ENCODE measurements at regions not wholly inside any gene's neighbourhood (a gene's known extent, or its start where the extent isn't known, plus 50 kb on each side); places are given as distances from the start of the nearest gene placed in this dataset.

DNA sequence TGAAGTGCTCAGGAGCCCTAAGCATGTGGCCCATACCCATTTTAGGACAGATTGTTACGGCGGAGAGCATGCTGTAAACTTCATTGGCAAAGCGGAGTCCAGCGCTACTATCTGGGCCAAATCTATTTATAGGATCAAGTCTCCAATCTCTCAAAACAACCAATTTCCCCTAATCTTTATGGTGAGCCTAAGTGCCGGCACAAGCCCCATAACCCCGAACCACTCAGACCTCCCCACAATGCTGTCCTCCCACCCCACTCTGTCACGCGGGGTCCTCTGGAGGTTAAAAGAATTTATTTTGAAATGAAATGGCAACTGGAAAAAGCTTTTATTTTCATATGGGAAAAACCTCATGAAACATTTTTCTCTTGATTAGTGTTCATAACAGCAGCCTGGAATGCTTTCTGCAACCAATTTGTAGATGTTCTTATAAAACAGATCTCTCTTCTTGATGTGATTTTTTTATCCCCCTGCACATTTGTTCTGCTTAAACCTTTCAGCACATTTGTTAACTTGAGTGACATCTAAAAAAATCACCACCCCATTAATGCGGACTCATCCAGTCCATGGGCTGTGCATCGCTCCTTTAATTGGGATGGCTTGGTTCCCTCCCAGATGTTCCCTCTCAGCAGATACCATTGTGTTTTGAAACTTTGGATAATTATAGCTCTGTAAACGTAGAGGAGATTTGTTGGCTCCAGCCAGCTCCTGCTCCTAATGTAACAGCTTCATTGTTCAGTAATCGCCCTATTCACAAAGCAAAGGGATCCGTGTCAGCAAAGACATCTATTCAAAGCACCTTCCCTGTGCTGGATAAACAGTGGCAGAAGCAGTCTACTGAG lies 323.6 kb downstream of the CD83 start:
- no peak for DNase-seq

DNA sequence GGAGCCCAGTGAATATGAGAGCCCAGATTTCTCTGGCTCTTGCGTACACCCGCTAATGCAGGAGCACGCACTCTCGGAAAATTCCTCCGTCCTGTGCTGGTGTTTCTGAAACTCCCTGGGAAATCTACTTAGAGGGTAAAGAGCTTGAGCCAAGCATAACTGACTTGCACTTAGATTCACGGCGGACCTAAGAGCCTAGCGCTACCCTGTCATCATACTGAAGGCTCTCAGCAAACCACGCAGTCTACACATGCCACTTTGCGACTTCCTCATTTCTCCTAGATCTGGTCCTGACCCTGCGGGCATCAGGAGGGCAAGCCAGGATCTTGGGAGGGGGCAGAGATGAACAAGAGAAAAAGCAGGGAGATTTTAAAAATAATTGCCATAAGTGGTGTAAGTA lies 324.7 kb downstream of the CD83 start:
- no peak for DNase-seq

DNA sequence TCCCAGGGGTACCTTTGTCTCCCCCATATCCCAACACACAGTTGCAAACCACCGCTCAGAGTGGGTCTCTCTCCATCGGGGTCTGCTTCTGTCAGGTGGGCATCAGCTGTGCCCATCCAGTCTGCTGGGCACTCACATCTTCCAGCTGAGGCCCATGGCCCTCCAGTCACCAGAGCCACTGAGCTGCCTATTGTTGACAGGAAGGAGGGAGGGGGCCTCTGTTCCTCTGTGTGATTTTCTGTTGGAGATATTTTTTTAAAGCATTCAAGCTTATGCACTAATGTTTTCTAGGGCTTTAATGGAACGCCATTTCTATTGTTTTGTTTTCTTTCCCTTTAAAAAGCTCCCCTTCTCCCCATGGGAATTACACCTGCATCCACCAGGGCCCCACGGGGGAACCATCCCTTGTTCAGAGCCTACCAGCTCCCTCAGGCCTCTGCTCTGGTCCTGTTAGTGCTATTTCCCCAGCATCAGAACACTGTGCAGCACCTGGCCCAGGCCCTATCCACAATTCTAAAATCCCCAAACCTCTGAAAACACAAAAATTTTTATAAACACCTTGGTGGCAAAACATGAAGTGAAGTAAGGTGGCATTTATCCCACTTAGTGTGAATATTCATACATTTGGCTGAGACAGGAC lies 326.2 kb downstream of the CD83 start:
- no peak for DNase-seq

DNA sequence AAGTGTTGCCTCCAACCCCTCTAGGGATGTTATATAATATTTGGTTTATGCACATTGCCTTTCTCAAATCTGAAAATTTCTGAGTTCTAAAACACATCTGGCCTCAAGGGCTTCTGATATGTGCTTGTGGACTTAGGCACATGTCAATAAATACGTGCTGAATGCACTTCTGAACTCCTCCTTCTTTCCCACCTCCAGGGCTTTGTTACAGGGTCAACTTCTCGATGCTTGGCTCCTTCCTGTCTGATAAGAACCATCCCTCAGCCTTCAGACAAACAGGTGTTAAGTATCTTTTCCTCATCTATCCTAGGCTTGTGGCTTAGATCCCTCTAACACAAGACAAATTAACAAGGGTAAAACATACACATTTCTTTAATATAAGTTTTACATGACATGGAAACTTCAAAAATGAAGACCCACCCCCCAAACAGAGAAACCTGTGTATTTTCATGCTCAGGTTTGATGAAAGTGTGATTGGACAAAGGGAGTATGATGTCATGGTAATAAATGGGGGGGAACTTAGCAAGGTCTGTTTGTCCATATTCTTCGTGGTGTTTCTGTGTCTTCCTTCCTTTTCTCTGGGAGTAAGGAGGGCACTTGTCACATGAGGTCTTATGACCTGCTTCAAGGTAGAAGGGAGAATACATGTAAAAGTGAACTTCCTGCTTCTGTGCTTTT lies 326.9 kb downstream of the CD83 start:
- DNase-seq, result no peak

DNA sequence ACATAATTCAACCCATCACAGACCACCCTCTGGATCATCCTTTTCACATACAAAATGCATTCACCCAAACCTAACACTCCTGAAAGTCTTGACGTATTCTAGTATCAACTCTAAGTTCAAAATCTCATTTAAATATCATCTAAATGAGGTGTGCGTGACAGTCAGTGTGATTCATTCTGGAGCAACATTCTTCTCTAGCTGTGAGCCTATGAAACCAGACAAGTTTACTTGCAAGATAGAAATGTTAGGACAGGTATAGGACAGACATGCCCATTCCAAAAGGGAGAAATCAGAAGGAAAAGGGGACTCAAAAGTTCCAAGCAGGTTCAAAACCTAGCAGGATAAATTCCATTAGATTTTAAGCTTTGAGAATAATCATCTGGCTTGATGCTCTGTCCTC lies 329.7 kb downstream of the CD83 start:
- DNase-seq, result no peak

DNA sequence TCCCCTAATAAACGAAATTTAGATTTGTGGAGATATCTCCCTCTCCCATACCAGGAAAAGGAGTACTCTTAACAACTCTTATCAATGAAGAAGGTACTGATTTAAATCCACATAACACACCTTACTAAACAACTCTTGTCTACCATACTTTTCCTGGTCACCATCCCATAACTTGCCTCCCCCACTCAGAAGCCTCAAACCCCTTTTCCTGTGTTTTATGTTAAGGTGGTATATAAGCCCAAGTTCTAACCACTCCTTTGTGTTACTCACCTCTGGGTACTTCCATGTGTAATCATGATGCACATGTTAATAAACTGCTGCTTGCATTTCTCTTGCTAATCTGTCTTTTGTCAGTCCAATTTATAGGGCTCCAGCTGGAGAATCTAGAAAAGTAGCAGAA lies 330.7 kb downstream of the CD83 start:
- DNase-seq, result no peak

DNA sequence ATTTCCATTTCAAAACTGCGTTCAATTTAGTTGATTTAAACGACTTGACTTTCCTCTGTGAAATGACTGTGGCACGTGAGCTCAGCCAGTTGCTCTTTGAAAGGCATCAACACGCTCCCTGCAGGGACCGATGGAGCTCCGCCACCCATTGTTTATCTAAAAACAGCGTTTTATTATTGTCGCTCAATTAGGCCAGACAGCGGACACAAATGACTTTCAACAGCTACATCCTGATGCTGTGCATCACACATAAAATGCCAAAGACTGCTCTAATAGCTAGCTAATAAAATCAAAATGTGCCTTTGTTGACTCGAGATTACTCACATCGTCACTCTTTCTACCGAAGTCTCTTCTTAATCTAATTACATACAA lies 332.5 kb downstream of the CD83 start:
- no peak for DNase-seq

DNA sequence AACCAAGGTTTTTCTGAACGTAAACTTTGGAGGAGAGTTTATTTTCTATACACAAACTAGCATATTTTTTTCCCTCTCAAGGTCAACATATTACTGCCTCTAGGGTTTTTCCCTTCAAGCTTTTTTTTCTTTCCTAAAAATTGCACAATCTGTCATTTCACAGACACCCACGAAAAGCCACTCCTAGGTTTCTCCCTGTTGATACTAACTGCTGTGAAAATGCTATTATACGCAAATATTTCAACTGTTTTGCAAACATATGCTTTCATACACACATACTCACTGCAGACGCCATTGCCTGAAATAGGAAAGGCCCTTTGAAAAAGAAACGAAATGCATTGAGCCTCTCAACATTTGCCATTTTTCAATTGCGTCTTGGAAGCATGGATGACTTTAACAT lies 333.0 kb downstream of the CD83 start:
- DNase-seq, result no peak

DNA sequence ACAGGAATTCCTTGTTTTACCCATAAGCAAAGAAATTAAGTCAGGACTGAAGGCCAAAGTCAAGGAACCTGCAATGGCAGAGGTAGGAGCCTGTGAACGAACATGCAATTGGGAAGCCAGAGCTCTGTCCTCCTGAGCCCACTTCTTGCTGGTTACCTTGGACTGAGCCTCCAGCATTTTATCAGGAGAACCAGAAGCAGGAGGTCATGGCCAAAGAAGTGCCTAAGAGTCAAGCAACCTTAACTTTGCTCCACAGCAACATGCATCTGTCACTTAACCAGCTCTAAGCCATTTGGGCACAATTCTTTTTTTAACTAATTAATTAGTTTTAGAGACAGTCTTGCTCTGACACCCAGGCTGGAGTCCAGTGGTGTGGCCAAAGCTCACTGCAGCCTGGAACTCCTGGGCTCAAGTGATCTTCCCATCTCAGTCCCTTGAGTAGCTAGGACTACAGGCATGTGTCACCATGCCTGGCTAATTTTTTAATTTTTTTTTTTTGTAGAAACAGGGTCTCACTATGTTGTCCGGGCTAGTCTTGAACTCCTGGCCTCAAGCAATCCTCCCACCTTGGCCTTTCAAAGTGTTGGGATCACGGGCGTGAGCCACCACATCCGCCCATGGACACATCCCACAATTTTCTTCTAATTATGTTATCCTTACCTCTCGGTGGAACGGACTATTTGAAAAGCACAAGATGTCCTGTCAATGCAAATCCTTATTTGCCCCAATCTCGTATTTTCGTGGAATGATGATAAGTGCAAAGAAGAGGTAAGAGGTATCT lies 334.2 kb downstream of the CD83 start:
- DNase-seq, result no peak

DNA sequence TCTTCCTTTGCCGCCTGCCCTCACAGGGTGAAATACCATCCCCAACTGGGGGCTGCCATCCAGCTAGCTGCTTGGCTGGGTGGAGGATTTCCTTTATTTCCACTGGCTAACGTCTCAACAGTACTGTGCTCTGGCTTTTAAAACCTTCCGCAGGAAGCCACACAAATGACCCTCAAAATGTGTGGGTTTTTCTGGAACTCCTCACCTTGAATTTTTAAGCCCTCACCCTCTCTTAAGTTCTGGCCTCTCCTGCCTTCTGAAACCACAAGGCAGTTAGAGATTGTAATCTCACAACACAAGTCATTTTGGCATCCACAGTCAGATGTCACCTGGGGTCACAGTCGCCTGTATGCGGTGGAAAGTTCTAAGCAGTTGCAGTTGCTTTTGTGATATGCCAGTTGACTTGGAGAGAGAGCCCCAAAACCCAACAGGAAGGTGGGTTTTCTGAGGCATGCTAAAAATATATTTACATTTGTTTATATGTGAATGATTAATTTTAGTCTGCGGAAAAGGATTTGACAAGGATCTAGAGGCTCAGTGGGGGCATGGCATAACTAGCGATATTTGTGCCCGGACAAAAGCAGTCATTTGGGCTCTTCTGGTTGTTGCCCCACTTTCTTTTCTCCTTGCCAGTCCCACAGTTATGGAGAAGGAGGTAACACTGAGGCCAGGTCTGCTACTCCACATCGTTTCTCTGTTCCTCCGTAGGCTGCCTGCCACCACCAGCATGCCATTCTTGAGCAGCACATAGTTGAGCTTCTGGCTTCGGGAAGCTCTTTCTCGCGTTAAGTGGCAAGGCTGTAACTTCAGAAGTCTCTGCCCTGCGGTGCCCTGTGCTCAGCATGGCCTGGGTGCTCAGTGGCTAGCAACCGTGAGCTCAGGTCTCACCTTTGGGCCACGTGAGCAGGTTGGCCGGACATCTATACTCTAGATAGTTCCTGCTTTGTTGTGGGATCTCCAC lies 335.3 kb downstream of the CD83 start:
- peak in 2 of 5 donors; percentile 8 to 89 for DNase-seq

DNA sequence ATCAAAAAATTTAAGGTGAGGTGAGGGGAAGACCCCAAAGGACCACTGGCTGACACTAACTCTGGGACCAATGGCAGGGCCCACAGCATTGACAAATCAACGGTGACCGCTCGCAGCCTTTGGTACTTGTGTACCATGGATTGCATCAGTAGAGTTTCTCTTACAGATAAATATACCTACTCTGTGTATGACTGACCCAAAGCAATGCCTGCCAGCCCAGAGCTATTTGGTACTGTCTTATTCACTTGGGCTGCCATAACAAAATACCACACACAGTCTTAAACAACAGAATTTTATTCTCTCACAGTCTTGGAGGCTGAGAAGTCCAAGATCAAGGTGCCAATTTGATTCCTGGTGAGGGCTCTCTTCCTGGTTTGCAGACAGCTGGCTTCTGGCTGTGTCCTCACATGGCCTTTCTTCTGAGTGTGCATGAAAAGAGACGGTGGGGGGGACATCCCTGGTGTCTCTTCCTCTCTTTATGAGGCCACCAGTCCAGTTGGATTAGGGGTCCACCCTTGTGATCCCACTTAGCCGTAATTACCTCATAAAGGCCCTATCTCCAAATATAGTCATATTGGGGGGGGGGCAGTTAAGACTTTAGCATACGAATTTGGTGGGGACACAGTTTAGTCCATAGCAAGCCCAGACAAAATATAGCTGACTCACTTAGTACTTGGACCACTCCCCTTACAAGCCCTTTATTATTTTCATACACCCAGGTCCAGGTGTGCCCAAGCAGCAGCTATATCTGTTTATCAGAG lies 336.3 kb downstream of the CD83 start:
- no peak for DNase-seq

DNA sequence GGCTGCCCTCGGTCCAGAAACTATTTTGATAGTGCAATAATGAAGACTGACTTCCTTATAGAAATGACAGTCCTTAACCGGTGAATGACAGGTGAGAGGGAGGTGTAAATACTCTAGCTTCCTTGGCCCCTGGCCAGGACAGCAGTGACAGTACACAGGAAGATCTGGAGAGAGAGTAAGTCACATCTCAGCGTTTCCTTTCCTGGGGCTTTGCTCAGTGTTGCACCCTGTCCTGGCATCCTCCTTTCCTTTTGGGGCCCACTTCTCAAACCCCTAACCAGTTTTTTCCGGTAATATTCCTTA lies 336.9 kb downstream of the CD83 start:
- DNase-seq, result peak in 2 of 5 donors; percentile 8 to 34

DNA sequence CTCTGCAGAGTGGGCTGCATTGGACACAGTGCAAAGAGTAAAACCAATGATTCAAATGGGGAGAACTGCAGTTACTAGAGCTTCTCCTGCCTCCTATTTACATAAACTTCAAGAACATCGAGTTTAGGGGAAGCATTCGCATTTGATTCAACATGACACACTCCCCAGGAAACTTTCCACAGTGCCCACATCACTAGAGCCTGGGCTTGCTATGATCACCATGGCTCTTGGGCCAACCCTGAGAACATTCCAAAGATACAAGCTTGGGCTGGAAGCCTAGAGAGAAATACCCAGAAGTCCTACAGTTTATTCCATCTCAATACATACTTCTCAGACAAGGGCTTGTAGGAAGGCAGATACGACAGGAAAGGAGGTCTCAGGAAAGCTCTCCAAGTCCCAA lies 337.9 kb downstream of the CD83 start:
- no peak for DNase-seq

DNA sequence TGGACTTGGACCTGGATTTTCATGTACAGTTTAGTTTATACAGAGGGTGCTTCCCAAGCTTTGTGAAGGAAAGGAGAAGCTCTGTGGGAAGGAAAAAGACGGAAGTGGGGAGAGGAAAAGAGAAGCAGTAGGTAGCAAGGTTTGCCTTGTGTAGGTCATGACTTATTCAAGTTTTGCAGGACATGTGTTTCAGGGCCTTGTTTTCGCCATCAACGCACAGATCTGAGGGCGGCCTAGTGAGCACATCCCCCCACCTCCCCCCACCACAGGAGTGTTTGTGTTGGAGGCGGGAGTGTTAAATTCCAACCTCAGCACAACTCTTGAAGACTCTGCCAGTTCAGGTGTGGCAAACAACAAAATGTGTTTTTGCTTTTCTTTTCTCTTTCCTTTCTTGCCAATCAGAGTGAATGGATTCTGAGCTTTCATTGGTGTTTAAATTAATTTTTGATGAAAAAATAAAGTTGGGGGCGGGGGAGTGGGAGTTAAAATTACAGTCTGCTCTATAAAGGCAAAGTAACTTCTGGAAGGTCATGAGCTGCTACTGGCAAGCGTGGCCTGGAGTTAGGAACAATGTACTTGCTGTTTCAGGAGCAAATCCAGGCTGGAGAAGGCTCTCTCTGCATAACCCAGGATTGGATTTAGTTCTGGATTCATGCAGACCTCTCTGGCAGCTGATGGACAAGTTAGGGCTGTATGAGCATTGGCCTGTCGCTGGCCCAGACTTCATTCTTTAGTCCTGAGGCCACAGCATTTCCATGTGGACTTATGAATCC lies 338.5 kb downstream of the CD83 start:
- no peak for DNase-seq

DNA sequence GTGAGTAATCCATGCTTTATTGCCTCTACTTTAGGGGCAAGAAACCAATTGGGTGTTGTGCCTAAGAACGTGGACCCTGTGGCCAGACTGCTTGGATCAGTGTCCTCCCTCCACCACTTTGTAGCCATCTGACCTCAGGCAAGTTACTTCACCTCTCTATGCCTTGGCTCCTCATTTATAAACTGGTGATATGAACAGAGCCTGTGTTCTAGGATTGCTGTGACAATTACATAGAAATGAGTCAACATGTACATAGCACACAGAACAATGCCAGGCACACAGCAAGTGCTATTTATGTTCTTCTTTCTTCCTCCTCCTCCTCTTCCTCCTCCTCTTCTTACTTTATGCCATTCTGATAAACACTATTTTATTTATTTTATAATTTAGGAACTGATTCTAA lies 339.4 kb downstream of the CD83 start:
- no peak for DNase-seq

DNA sequence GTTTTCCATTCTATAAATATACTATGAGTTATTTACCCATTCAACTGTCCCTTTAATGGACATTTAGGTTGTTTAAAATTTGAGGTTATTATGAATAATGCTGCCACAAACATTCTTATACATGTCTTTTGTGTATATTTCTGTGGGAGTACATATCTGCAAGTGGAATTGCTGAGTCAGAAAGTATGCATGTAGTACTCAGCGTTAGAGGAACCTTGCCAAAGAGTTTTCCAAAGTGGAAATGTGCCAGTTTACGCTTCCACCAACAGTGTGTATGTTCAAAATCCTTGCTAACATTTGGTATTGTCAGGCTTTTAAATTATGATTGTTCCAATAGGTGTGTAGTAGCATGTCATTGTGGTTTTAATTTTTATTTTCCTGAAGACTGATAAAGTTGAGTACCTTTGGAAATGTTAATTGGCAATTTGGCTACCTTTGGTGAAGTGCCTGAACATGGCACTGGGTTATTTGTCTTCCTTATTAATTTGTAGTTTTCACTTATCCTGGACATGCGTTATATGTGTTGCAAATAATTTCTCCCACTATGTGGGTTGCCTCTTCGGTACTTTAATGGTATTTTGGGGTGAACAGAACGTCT lies 341.2 kb downstream of the CD83 start:
- no peak for DNase-seq

DNA sequence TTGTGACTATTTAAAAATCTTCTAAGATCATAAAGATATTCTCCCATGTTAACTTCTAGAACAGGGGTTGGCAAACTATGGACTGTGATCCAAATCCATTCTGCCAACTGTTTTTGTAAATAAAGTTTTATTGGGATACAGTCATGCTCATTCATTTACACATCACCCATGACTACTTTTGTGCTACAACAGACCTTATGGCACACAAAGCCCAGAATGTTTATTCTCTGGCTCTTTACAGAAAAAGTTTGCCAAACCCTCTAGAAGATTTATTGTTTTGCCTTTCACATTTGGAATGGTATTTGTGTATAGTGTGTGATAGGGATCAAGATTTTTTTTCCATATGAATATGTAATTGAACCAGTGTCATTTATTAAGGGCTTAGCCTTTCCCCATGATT lies 341.7 kb downstream of the CD83 start:
- DNase-seq, result no peak

DNA sequence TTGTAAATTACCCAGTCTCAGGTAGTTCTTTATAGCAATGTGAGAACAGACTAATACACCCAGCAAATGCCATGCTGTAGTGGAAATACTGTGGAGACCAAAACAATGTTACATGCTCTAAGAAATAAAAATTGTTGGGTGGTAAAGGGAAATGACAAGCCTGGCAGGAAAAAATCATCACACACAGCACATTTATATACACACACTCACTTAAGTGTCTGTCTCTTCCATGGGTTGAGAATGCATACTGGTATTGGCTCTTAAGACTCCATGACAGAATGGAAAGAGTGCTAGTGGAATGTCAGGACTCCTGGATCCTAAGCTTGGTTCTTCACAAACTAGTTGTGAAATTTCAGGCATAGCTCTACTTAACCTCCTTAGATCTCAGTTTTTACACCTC lies 343.0 kb downstream of the CD83 start:
- no peak for DNase-seq

DNA sequence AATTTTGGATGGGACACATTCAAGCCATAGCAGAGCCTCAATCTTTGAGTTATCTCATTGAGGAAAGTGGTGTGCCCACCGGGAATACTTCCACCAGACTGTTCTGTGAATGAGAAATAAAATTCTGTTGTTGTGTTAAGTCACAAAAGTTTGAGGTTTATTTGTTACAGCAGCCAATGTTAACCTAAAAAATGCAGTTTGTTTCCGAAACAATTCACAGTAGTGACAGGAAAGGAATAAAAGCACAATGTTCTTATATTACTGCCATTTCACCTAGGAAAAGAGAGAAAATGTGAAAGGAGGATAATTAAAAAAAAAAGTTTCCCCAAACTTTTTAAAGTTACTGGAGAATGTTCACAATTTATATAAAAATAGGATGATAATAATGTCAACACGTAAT lies 344.6 kb downstream of the CD83 start:
- no peak for DNase-seq

DNA sequence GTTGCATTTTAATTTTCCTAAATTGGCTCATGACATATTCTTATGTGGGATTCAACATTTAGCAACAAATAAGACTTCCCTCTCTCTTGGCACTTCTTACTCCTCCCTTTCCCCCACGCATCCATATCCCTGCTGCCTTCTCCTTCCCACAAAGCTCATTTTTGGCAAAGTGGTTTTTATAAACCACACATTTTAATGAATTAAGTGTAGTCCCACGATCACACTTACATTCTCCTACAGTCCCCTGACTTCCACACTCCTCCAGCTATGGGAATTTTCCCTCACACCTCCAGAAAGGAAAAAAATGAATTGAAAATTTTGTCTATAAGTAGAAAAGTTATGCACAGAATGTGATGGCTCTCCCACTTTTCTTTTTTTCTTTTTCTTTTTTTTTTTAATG lies 345.0 kb downstream of the CD83 start:
- DNase-seq, result no peak
